ENCODE measurements at regions not wholly inside any gene's neighbourhood (a gene's known extent, or its start where the extent isn't known, plus 50 kb on each side); places are given as distances from the start of the nearest gene placed in this dataset.
"Not testable (repeated sequence)": the region's sequence is repeated elsewhere in the genome, so short reads cannot be mapped to it uniquely, and the experiment has no call there.

DNA sequence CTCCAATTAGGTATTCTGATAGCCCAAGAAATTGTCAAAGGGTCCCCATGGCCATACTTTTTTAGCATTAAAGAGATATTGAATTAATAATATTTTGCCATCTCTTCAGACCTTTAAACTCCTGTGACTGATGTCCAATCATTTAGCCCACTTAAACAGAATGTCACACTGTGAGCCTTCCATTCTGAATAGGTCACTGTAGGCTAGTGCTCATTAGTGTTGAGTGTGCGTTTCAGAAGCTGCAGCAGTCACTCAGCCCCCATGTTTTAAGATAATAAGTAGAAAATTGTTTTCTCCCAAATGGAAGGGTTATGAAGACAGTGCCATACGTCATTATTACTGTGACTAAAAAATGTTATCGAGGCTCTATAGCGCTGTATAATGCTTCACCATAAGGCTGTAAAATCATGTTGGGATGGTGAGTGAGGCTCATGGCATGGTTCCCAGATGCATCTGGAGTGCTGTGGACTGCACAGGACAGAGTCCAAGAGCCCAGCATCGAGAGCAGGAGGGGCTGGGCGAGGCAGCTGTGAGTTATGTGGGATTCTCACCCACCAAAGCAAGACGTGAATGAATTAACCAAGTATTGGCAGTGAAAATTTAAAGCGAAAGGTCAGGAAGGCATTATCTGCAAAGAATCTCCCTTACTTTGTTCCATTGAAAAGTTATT, 2112.9 kb upstream of the WWC1 start:
- DNase-seq = no peak

DNA sequence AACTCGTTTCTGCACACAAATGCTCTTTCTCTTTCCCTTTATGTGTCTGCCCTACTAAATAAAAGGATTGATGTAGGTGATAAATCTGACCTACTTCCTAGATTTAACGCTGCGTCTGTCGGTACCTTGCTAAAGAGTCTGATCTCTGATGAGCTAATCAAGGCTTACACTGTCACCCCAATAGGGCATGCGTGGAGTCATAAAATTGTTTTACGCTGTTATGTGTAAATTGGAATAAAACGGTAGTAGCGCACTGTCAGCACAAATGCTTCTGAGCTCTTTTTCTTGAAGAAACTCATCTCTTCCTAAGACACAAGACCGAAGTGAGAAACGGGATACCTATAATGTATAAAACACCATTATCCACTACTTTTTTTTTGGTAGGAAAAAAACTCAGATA, 2106.3 kb upstream of the WWC1 start:
- no peak for DNase-seq

- no peak for DNase-seq
Measured at GRCh38 chr5:166188501-166189325, 2102.7 kb upstream of the WWC1 start.

DNA sequence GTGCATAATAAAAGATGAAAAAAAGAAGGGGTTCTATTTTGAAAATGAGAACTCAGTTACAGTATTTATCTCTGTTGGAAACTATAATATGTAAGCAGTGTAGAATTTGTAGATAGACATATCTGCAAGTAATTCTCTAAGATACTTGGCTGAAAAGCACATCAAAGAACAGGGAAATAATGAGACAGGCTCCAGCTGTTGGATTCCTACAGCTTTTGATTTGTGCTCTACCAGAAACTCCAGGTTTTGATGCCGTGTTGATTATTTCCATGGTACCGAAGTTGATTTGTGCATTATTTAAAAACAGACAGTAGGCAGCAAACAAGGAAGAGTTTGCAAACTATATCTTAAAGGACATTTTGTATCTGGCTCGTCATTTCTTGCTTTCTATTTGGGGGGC, 2098.7 kb upstream of the WWC1 start:
- no peak for DNase-seq

DNA sequence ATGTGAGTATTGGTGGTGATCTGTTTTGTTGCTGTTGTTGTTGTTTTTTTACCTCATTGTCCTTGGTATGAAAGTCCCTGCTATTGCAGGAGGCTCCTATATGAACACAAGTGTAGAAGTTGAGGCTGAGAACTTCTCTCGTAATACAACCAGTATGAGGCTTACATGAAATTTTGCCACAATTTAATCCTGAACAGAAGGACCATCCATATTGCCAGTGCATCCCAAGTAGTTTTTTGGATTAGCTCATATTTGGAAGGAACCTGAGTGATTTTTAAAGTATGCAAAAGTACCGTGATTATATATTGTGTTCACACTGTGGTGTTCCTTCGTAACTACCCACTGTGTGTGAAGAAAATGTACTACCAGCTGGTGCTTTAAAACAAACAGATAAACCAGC, 2095.5 kb upstream of the WWC1 start:
- DNase-seq = no peak

GRCh38 chr5:166200532-166200931, 2090.9 kb upstream of the WWC1 start:
- DNase-seq = no peak

DNA sequence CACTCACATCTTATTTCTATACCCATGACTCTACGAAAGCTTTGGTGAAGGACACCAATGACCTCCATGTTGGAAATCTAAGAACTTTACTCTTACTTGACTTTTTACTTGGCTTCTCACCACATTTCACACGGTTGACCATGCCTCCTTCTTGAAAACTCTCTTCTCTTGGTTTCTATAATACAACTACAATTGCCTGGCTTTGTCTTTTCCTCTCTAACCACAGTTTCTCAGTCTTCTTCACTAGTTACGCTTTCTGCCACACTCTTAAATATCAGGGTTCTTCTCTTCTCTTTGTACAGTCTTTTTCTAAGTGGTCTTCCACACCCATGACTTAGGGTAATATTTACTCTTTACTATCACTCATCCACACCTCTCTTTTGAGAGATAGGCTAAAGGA, 2079.8 kb upstream of the WWC1 start:
- DNase-seq = no peak

DNA sequence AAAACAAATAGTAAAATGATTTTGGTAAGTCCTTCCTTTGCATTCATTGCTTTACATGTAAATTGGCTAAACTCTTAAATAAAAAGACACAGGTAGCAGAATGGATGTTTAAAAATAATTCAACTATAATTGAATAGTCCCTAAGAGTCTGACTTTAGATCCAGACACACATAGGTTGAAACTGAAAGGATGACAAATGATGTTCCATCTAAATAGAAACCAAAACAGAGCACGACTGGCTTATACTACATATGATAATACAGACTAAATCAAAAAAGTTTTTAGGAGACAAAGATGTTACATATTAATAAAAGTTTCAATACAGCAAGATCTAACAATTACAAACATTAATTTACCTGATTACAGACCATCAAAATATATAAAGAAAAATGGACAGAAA, 2055.1 kb upstream of the WWC1 start:
- no peak for DNase-seq

DNA sequence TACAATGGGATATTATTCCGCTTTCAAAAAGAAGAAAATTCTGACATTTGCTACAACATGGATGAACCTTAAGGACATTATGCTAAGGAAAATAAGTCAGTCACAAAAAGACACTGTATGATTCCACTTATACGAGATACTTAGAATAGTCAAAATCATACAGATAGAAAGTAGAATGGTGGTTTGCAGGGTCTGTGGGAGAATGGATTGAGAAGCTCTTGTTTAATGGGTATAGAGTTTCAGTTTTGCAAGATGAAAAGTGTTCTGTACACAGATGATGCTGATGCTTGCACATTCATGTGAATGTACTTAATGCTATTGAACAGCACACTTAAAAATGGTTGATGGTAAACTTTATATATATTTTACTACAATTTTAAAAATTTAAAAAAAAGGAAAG, 2050.7 kb upstream of the WWC1 start:
- DNase-seq = no peak

- DNase-seq = no peak
Measured at GRCh38 chr5:166245556-166245955, 2045.9 kb upstream of the WWC1 start.

DNA sequence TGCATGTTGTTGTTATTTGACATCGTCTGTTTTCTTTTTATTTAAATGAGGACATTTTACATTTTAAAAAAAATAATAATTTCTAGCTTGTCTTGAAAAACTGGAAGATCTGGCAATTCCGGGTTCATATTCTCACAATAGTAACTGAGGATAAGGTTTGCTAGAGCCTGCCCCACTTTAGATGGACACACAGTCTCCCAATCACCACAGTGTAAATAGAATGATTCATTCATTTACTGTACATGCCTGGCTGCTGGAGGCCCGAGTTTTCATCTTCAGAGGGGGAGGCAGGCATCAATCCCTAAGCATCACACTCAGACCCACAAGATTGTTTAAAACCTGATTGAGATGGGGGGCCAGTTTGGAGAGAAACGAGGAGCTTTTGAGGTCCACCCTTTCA, 2039.7 kb upstream of the WWC1 start:
- DNase-seq = no peak

GRCh38 chr5:166257661-166258060, 2033.8 kb upstream of the WWC1 start:
- no peak for DNase-seq

DNA sequence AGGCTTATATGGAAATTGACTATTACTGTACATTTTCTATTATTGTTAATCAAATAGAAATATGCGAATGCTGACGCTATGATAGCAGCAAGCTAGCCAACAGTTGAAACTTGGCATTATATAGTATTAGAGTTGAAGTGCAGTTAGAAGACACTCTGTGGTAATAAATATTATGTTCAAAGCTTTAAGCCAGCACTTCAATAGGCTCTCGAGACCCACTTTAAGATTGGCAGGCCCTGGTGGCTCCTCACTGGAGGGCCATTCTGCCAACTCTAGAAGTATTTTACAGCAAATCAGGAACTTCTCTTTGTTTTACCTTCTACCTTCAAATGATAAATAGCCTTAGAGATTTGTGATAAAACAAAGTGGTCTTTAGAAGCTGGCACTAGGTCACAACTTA, 2029.0 kb upstream of the WWC1 start:
- no peak for DNase-seq

DNA sequence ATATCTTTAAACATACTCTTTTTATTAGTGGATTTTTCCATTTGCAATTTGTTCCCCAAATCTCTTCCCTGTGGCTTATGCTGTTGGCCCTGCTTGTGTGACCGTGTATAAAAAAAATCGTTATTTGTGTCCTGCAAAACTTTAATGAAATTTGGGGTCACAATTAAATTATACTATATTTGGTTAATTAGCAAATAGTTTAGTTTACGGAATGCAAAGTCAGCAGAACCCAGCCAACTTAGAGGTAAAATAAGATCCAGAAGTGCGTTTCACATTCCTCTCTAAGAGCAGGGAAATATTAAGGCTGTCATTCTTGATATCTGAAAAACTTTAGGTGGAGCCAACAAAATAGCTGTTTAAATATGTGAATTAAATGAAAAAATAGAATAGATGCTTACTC, 2023.5 kb upstream of the WWC1 start:
- DNase-seq = no peak

- DNase-seq = no peak
Measured at GRCh38 chr5:166270712-166271111, 2020.7 kb upstream of the WWC1 start.

- DNase-seq = no peak
Measured at GRCh38 chr5:166276006-166276405, 2015.4 kb upstream of the WWC1 start.

DNA sequence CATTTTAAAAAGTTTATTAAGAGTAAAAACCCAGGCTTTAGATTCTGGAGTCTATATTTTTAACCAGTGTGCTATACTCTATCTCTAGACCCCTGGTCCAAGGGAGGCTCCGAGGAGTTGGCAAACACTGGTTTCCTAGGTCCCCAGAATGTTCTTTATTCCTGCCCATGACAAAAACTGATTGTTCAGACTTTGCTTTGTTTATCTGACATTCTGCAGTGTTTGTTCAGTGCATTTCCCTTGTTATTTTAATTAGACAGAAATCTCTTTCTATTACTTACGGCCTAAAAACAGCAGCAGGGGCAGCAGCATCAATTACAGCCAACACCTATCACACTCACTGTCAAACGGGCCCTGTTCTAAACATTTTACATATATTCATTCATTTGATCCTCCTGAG, 2011.6 kb upstream of the WWC1 start:
- no peak for DNase-seq

DNA sequence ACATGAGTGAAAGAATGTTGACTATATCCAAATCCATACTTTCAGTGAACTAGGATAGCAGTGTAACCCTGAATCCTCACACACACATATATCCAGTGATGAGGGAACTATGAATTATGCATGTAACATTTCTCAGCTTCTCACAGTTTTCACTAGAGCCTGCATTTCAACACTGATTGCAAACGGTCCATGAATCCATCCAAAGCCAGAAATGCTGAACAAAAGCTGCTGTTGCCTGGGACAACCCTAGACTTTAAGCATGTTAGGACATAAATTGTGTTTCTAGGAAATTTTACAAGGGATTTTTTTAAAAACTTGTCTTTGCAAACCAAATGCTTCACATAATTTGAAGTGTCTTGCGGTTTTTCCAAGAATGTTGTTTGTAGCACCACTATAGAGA, 2010.0 kb upstream of the WWC1 start:
- no peak for DNase-seq

GRCh38 chr5:166282939-166283338, 2008.5 kb upstream of the WWC1 start:
- DNase-seq = no peak

DNA sequence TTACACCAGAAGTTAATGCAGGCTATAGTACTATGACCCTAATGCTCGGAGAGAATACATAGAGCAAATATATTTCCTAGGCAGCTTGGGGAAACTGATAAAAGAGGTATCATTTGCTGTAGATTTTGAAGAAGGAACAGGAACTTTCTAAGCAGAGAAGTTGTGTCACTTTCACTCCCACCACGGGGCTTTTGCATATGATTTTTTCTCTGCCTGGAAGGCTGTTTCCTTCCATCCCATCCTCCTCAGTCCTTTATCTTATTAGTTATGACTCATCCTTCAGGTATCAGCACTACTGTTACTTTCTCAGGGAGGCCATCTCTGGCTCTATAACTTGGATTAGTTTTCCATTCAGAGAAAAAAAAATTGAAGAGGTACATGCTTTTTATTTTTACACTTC, 2006.1 kb upstream of the WWC1 start:
- DNase-seq = no peak

DNA sequence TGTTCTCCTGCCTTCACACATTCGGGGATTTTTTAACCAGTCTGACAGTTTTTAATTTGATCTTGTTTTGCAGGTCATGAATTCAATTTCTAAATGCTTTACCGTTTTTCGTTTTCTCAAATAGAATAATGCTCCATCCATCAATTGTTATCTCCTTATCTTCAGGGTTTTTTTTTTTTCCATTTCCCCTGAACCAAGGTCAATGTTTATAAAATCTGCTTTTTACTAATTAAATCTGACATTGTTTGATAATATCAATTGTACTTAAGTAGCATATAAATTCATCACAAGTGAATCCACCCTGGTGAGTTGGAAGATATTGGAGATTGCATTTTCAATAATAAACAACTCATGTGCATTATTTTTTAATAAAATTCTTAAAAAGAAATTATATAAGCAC, 2004.6 kb upstream of the WWC1 start:
- no peak for DNase-seq

DNA sequence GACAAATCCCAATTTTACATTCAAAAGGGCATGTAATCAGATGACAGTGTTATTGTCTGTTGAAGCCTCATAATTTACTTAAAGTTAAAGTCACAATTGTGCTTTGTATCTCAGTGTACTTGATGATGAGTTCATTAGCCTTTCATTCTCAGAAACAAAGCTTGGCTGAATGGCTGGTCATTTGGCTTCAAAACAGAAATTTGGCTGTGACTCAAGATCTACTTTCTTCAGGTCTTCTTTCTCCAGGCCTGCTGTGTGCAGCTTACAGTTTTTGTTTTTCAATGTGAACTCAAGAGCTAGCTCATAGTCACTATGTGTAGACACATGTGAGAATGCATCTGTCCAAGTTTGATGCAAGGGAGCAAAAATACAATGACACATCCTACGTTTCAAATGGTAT, 2003.6 kb upstream of the WWC1 start:
- DNase-seq = no peak

- not testable (repeated sequence) for DNase-seq
Measured at GRCh38 chr5:166291800-166292199, 1999.6 kb upstream of the WWC1 start.

GRCh38 chr5:166293892-166294291, 1997.6 kb upstream of the WWC1 start:
- no peak for DNase-seq

GRCh38 chr5:166302166-166302565, 1989.3 kb upstream of the WWC1 start:
- no peak for DNase-seq
